Muscle layer of colon (tissue), 2 donors: ENCODE measurements at regions not wholly inside any gene's neighbourhood (a gene's known extent, or its start where the extent isn't known, plus 50 kb on each side); places are given as distances from the start of the nearest gene placed in this dataset.

ENCODE experiments used
- H3K27ac ChIP-seq: one replicate; pipeline ENCODE4 v1.7.0; 2013; ENCODE audit warnings: low read depth, mild to moderate bottlenecking, low read length, moderate library complexity
- H3K27me3 ChIP-seq, 2 donors: one replicate each; pipeline ENCODE4 v1.7.0; 2013; ENCODE audit warnings: low read length in 2 of 2, mild to moderate bottlenecking in 2 of 2; ENCODE audit not compliant: insufficient read depth in 2 of 2, control insufficient read depth in 1 of 2
- H3K36me3 ChIP-seq: one replicate; pipeline ENCODE4 v1.7.0; 2013; ENCODE audit warnings: mild to moderate bottlenecking, low read length; ENCODE audit not compliant: insufficient read depth
- H3K4me1 ChIP-seq: one replicate; pipeline ENCODE4 v1.7.0; 2013; ENCODE audit warnings: mild to moderate bottlenecking, low read length; ENCODE audit not compliant: insufficient read depth
- H3K4me3 ChIP-seq, 2 donors: one replicate each; pipeline ENCODE4 v1.7.0; 2013; ENCODE audit warnings: low read length in 2 of 2, low read depth in 1 of 2, mild to moderate bottlenecking in 1 of 2, moderate library complexity in 1 of 2
- H3K9ac ChIP-seq: one replicate; pipeline ENCODE4 v1.7.0; 2013; ENCODE audit warnings: low read length
- H3K9me3 ChIP-seq: one replicate; pipeline ENCODE4 v1.7.0; 2013; ENCODE audit warnings: mild to moderate bottlenecking, low read length
- donor health status: abdominal sarcoma.
- donor health status: Adenocarcinoma of cecum.

DNA sequence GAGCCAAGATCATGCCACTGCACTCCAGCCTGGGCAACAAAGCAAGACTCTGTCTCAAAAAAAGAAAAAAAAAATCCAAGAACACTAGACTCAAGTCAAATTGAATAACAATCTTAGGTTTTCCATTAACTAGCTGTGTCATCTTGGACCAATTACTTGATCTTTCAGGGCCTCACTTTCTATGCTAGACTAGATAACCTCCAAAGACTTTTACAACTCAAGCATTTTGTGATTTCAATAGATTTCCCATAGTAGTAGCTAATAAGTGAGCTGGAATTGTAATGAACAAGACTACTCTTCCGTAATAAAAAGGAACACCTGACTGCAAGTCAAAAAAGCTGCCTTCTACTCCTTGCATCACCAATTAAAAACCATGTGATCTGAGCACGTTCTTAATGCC lies 127.0 kb upstream of the SSTR1 start:
- Histone ChIP-seq H3K4me3 (no peak overlapping the region), H3K4me1 (no peaks in the 10 kb centered on the region), H3K9ac (no peak overlapping the region), H3K36me3 (no peaks in the 10 kb centered on the region), H3K27ac (no peak overlapping the region), H3K27me3 (no peaks in the 10 kb centered on the region), H3K9me3 (no peaks in the 10 kb centered on the region)

- H3K9ac ChIP-seq = no peak overlapping the region
- no peaks in the 10 kb centered on the region for H3K36me3 ChIP-seq
- no peak overlapping the region for H3K27ac ChIP-seq
- H3K4me3 ChIP-seq = no peak overlapping the region
- H3K4me1 ChIP-seq = no peaks in the 10 kb centered on the region
- H3K27me3 ChIP-seq = no peaks in the 10 kb centered on the region
- H3K9me3 ChIP-seq = no peaks in the 10 kb centered on the region
Measured at GRCh38 chr14:38083039-38083438, 124.7 kb upstream of the SSTR1 start.

DNA sequence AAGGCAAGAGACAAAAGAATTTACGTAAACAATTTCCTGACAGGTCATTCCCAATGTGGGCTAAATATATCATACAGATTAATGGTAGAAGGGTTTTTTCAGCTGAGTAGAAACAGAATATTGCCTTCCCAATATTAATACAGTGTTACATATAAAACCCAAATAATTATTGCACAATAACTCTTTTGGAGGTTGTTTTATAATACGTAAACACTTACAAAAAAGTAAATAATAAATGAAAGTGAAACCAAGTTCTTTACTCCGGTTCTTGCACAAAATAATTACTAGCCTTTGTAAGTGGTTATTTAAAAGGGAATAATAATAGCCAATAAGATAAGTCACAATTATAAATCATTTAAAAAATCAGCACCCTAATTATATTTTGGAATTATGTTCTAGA lies 118.6 kb upstream of the SSTR1 start:
- H3K4me1 ChIP-seq = no peaks in the 10 kb centered on the region
- no peak overlapping the region for H3K9ac ChIP-seq
- H3K36me3 ChIP-seq = no peaks in the 10 kb centered on the region
- no peaks in the 10 kb centered on the region for H3K27me3 ChIP-seq
- no peak overlapping the region for H3K27ac ChIP-seq
- peak overlapping the region in 1 of 2 donors; percentile 16 for H3K4me3 ChIP-seq
- H3K9me3 ChIP-seq = no peaks in the 10 kb centered on the region

DNA sequence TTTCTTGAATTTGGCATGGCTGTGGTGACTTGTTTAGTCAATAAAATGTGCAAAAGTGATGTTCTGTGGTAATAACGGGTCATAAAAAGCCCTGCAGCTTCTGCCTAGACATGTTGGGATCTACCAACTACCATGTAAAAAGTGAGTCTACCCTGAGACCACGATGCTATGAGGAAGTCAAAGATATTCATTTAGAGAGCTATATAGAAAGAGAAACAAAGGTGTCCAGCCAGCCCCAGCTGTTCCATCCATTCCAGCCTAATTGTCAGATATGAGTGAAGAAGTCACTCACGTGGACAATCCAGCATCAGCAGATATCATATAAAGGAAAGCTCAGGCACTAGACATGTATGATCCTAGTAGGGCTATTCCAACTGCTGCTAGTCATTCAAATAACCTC lies 117.2 kb upstream of the SSTR1 start:
- Histone ChIP-seq H3K36me3 (no peaks in the 10 kb centered on the region), H3K27ac (no peak overlapping the region), H3K4me3 (no peak overlapping the region), H3K27me3 (no peaks in the 10 kb centered on the region), H3K9ac (no peak overlapping the region), H3K4me1 (no peaks in the 10 kb centered on the region), H3K9me3 (no peaks in the 10 kb centered on the region)

GRCh38 chr14:38098074-38098836 lies 109.4 kb upstream of the SSTR1 start:
- no peaks in the 10 kb centered on the region for H3K9me3 ChIP-seq
- no peaks in the 10 kb centered on the region for H3K27me3 ChIP-seq

GRCh38 chr14:38101679-38102078 lies 106.0 kb upstream of the SSTR1 start:
- Histone ChIP-seq H3K36me3 (no peaks in the 10 kb centered on the region), H3K27me3 (no peaks in the 10 kb centered on the region), H3K4me3 (no peak overlapping the region), H3K4me1 (no peaks in the 10 kb centered on the region), H3K27ac (no peak overlapping the region), H3K9me3 (no peaks in the 10 kb centered on the region), H3K9ac (no peak overlapping the region)

More at GRCh38 chr14:38098074-38098836, 109.4 kb upstream of the SSTR1 start:
- Histone ChIP-seq H3K9ac (no peak overlapping the region), H3K27ac (no peak overlapping the region), H3K36me3 (no peaks in the 10 kb centered on the region), H3K4me3 (no peak overlapping the region), H3K4me1 (no peaks in the 10 kb centered on the region)

DNA sequence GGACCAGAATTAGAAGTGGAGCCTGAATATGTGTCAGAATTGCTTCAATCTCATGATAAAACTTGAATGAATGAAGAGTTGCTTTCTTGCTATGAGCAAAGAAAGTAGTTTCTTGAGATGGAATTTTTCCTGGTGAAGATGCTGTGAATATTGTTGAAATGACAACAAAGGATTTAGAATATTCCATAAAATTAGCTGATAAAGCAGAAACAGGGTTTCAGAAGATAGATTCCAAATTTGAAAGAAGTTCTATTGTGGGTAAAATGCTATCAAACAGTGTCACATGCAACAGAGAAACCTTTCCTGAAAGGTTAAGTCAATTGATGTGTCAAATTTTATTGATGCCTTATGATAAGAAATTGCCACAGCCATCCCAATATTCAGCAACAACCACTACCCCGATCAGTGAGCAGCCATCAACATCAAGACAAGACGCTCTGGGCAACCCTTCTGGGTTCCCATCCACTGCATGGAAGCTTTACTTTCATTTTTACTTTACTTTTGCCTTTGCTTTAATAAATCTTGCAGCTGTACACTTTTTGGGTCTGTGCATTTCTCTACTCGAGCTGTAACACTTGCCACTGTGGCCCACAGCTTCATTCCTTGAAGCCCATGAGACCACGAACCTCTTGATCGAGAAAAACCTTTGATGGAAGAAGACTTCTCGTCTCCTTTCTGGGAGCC lies 104.0 kb upstream of the SSTR1 start:
- Histone ChIP-seq H3K9me3 (no peaks in the 10 kb centered on the region), H3K27ac (no peak overlapping the region), H3K27me3 (no peaks in the 10 kb centered on the region), H3K4me1 (no peaks in the 10 kb centered on the region), H3K9ac (no peak overlapping the region), H3K4me3 (no peak overlapping the region), H3K36me3 (no peaks in the 10 kb centered on the region)

DNA sequence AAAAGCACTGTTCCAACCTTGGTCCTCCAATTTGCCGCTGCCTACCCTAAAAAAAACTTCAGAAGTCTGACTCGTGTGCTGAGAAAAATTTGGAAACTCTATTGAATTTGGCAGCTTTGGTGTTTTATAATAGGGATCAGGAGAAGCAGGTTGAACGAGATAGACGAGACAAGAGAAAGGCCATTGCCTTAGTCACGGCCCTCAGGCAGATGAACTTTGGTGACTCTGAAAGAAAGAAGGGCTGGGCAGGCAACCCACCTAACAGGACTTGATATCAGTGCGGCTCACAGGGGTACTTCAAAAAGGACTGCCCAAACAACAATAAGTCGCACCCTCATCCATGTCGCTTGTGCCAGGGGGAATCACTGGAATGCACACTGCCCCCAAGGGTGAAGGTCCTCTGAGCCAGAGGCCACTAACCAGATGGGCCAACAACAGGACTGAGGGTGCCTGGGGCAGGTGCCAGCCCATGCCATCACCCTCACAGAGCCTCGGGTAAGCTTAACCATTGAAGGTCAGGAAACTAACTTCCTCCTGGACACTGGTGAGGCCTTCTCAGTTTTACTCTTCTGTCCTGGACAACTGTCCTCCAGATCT lies 102.5 kb upstream of the SSTR1 start:
- no peak overlapping the region for H3K9ac ChIP-seq
- H3K36me3 ChIP-seq = no peaks in the 10 kb centered on the region
- H3K27me3 ChIP-seq = no peaks in the 10 kb centered on the region
- no peaks in the 10 kb centered on the region for H3K4me1 ChIP-seq
- no peak overlapping the region for H3K27ac ChIP-seq
- no peaks in the 10 kb centered on the region for H3K9me3 ChIP-seq
- no peak overlapping the region for H3K4me3 ChIP-seq

DNA sequence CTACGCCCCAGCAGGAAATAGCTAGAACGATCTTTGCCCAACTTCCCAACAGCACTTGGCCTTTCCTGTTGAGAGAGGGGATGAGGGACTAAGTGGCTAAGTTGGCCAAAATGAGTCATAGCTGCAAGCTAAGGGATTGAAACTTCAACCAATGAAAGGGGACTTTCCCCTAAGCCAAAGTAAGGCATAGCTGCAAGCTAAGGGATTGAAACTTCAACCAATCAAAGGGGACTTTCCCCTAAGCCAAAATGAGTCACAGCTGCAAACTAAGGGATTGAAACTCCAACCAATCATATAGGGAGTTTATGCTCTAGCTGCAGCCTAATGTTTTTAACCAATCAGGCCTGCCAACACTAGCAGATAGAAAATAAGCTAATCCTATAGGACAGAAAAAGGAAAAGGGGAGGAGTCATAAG lies 100.5 kb upstream of the SSTR1 start:
- Histone ChIP-seq H3K27ac (no peak overlapping the region), H3K4me1 (no peaks in the 10 kb centered on the region), H3K36me3 (no peaks in the 10 kb centered on the region), H3K27me3 (no peaks in the 10 kb centered on the region), H3K4me3 (no peak overlapping the region), H3K9me3 (no peaks in the 10 kb centered on the region), H3K9ac (no peak overlapping the region)

DNA sequence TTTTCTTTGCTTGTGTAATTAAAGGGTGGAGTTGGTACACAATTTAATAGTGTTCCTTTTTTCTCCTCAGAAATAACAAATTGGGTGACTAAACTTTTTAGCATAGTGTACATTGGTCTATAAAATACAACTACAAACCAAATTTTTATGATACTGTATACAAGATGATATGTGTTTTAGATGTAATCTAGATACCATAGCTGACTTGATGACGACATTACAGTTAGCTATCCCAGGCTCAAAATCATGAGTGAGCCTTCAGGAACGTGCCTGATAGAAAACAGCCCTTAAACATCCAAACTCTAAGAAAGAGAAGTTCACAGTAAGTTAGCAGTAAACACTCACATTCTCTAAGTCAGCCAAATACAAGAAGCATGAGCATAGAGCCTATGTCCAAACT lies 99.0 kb upstream of the SSTR1 start:
- Histone ChIP-seq H3K4me1 (no peaks in the 10 kb centered on the region), H3K36me3 (no peaks in the 10 kb centered on the region), H3K4me3 (no peak overlapping the region), H3K9me3 (no peaks in the 10 kb centered on the region), H3K27me3 (no peaks in the 10 kb centered on the region), H3K27ac (no peak overlapping the region), H3K9ac (no peak overlapping the region)

- Histone ChIP-seq H3K4me3 (no peak overlapping the region), H3K9ac (no peak overlapping the region), H3K27me3 (no peaks in the 10 kb centered on the region), H3K9me3 (no peaks in the 10 kb centered on the region), H3K27ac (no peak overlapping the region), H3K4me1 (no peaks in the 10 kb centered on the region), H3K36me3 (no peaks in the 10 kb centered on the region)
Measured at GRCh38 chr14:38110258-38110657, 97.4 kb upstream of the SSTR1 start.
